LoVo (cell line): ENCODE measurements at regions not wholly inside any gene's neighbourhood (a gene's known extent, or its start where the extent isn't known, plus 50 kb on each side); places are given as distances from the start of the nearest gene placed in this dataset.
"Not testable (repeated sequence)": the region's sequence is repeated elsewhere in the genome, so short reads cannot be mapped to it uniquely, and the experiment has no call there.

Source experiments
- DNase-seq: peaks from one replicate; pipeline ENCODE4 v3.0.0-alpha.2; 2016; ENCODE audit warnings: low spot score

GRCh38 chr2:11993749-11994148 is 247.3 kb downstream of the LPIN1 start:
- no peak for DNase-seq

- no peak for DNase-seq
These were observed 249.0 kb downstream of the LPIN1 start for GRCh38 chr2:11995456-11995855.

GRCh38 chr2:11996618-11997017 is 250.2 kb downstream of the LPIN1 start:
- DNase-seq: no peak

- no peak for DNase-seq
These were observed 250.7 kb downstream of the LPIN1 start for GRCh38 chr2:11997142-11997541.

- DNase-seq: no peak
These were observed 251.8 kb downstream of the LPIN1 start for GRCh38 chr2:11998218-11998617.

- DNase-seq: no peak
These were observed 252.4 kb downstream of the LPIN1 start for GRCh38 chr2:11998626-11999378.

- DNase-seq: no peak
These were observed 255.2 kb downstream of the LPIN1 start for GRCh38 chr2:12001621-12002020.

- no peak for DNase-seq
These were observed 255.8 kb downstream of the LPIN1 start for GRCh38 chr2:12002215-12002614.

GRCh38 chr2:12004713-12005112 is 258.3 kb downstream of the LPIN1 start:
- DNase-seq: no peak

GRCh38 chr2:12005886-12006681 is 259.7 kb downstream of the LPIN1 start:
- no peak for DNase-seq

- DNase-seq: no peak
These were observed 260.4 kb downstream of the LPIN1 start for GRCh38 chr2:12006850-12007249.

- no peak for DNase-seq
These were observed 260.9 kb downstream of the LPIN1 start for GRCh38 chr2:12007282-12007681.

- DNase-seq: peak; percentile 15
These were observed 262.1 kb downstream of the LPIN1 start for GRCh38 chr2:12008425-12009061.

GRCh38 chr2:12009323-12009905 is 263.0 kb downstream of the LPIN1 start:
- DNase-seq: no peak

- DNase-seq: no peak
These were observed 263.6 kb downstream of the LPIN1 start for GRCh38 chr2:12010059-12010458.

- DNase-seq: no peak
These were observed 264.3 kb downstream of the LPIN1 start for GRCh38 chr2:12010779-12011178.

- DNase-seq: peak; percentile 16
These were observed 267.9 kb downstream of the LPIN1 start for GRCh38 chr2:12014088-12014960.

- no peak for DNase-seq
These were observed 271.2 kb downstream of the LPIN1 start for GRCh38 chr2:12017499-12018157.

GRCh38 chr2:12018726-12019125 is 272.3 kb downstream of the LPIN1 start:
- DNase-seq: not testable (repeated sequence)

- DNase-seq: no peak
These were observed 274.5 kb downstream of the LPIN1 start for GRCh38 chr2:12020833-12021469.
